H1 (cell line): ENCODE measurements at regions not wholly inside any gene's neighbourhood (a gene's known extent, or its start where the extent isn't known, plus 50 kb on each side); places are given as distances from the start of the nearest gene placed in this dataset.

Source experiments
- CHD7 ChIP-seq: fragments of 300-600 bp; sonication (generic); IDR thresholded peaks from 2 replicates; pipeline ENCODE4 v1.7.1; 2012; ENCODE audit warnings: low read length, moderate library complexity, mild to moderate bottlenecking, inconsistent platforms; ENCODE audit not compliant: insufficient replicate concordance
- GTF2F1 ChIP-seq: IDR thresholded peaks from 2 replicates; pipeline ENCODE4 v1.6.1; 2012; ENCODE audit warnings: low read depth, low read length, improper control_type of control experiment, borderline replicate concordance
- YY1 ChIP-seq: IDR thresholded peaks from 2 replicates; pipeline ENCODE4 v1.6.1; 2011; ENCODE audit warnings: low read depth, mild to moderate bottlenecking, low read length

- no peak for TF ChIP-seq CHD7
- TF ChIP-seq GTF2F1, result no peak
- TF ChIP-seq YY1, result no peak
Observed at GRCh38 chr6:14862845-14863244, 383.0 kb upstream of the JARID2 start (continued).
